ENCODE measurements at regions not wholly inside any gene's neighbourhood (a gene's known extent, or its start where the extent isn't known, plus 50 kb on each side); places are given as distances from the start of the nearest gene placed in this dataset.

DNA sequence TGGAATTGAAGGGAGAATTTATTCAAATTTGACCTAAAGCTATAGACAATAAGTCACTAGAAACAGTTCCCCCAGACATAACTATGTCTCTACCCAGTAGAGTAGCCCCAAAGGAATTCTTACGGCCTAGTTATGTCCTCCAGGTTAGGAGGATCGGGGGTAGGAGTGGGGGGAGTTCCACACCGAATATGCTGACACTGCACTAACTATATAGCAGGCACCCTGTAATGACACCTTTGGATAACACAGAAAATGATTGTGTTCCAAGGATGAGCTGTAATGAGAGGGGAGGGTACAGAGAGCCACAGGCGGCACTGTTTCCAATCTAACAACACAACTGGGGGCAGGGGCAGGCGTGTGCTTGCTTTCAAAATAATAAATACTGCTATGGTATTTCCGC, 376.2 kb upstream of the RORA start:
- ATAC-seq (ENCODE audit: low FRiP score): no peak

DNA sequence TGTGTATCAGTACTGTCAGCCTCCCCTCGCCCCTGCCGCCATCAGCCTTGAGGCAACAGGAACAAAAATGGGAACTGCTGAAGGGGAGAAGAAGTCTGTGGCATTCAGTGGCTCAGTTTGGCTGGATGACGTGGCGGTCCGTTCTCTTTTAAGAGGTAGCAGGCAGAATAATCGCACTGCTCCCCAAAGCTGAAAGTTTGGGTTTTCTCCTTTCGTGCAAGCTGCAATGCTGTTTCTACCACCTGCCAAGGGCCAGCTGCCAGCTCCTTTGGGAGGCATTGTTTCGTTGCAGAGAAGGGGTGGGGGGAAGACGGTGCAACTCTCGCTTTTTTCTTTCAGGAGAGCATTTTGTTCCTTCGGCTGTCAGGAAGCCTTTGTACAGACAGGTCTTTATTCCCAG, 369.6 kb upstream of the RORA start:
- ATAC-seq (ENCODE audit: low FRiP score) (no peak), DNase-seq (ENCODE audit: low spot score) (no peak)
- TF ChIP-seq, protein P1, sequence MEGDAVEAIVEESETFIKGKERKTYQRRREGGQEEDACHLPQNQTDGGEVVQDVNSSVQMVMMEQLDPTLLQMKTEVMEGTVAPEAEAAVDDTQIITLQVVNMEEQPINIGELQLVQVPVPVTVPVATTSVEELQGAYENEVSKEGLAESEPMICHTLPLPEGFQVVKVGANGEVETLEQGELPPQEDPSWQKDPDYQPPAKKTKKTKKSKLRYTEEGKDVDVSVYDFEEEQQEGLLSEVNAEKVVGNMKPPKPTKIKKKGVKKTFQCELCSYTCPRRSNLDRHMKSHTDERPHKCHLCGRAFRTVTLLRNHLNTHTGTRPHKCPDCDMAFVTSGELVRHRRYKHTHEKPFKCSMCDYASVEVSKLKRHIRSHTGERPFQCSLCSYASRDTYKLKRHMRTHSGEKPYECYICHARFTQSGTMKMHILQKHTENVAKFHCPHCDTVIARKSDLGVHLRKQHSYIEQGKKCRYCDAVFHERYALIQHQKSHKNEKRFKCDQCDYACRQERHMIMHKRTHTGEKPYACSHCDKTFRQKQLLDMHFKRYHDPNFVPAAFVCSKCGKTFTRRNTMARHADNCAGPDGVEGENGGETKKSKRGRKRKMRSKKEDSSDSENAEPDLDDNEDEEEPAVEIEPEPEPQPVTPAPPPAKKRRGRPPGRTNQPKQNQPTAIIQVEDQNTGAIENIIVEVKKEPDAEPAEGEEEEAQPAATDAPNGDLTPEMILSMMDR (IDR thresholded peaks at IDR 0.05): no peak

More for the DNA sequence above, 376.2 kb upstream of the RORA start:
- TF ChIP-seq, protein P1 (IDR thresholded peaks at IDR 0.05): no peak
- no peak for DNase-seq (ENCODE audit: low spot score)

DNA sequence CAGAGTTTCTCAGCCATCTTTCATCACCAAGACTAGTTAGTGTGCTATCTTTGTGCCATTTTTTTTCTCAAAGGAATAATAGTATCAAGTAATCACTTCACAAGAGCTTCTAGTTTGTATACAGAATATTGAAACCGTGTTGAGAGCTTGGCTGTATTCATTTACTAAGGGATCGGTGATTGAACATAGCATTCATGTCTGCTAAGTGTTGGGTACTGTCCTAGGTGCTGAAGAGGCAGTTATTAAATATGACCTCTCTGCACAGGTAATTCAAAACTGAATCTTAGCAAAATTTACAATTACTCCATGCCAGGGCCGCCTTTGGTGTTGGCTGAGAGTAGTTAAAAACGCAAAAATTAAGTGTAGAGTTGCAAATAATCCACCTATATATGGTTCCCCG, 355.3 kb upstream of the RORA start:
- TF ChIP-seq, protein P1 (IDR thresholded peaks at IDR 0.05): no peak
- ATAC-seq (ENCODE audit: low FRiP score): no peak
- DNase-seq (ENCODE audit: low spot score): no peak

GRCh38 chr15:61582092-61582491, 353.0 kb upstream of the RORA start:
- no peak for ATAC-seq (ENCODE audit: low FRiP score)
- DNase-seq (ENCODE audit: low spot score): no peak
- TF ChIP-seq, protein P1 (IDR thresholded peaks at IDR 0.05): no peak

GRCh38 chr15:61575597-61575996, 346.5 kb upstream of the RORA start:
- ATAC-seq (ENCODE audit: low FRiP score) (no peak), DNase-seq (ENCODE audit: low spot score) (no peak)
- TF ChIP-seq, protein P1 (IDR thresholded peaks at IDR 0.05): no peak

GRCh38 chr15:61571026-61571425, 341.9 kb upstream of the RORA start:
- TF ChIP-seq, protein P1 (IDR thresholded peaks at IDR 0.05): no peak
- DNase-seq (ENCODE audit: low spot score) (no peak), ATAC-seq (ENCODE audit: low FRiP score) (no peak)

- TF ChIP-seq, protein P1 (IDR thresholded peaks at IDR 0.05): no peak
- ATAC-seq (ENCODE audit: low FRiP score): no peak
- no peak for DNase-seq (ENCODE audit: low spot score)
Measured at GRCh38 chr15:61564785-61565184, 335.7 kb upstream of the RORA start.
